Keratinocyte (primary cell): ENCODE measurements at regions not wholly inside any gene's neighbourhood (a gene's known extent, or its start where the extent isn't known, plus 50 kb on each side); places are given as distances from the start of the nearest gene placed in this dataset.

Experiments used
- DNase-seq: peaks from one replicate; pipeline ENCODE4 v3.0.0-alpha.2; 2011; ENCODE audit warnings: low read depth, missing footprints, low spot score
- FAIRE-seq: peaks from 2 replicates; lab custom pipeline; 2011; peaks lifted over from hg19 to GRCh38; lab: Jason Lieb, UNC
- H2AFZ ChIP-seq: 2 replicates; pipeline ENCODE4 v1.6.0; 2012; ENCODE audit warnings: low read length, control low read depth, inconsistent platforms; ENCODE audit not compliant: control insufficient read depth
- H3K27ac ChIP-seq: 2 replicates; pipeline ENCODE4 v1.5.1; 2011; ENCODE audit warnings: low read length; ENCODE audit not compliant: control insufficient read depth, insufficient read depth
- H3K27me3 ChIP-seq: 3 replicates; pipeline ENCODE4 v1.6.0; 2011; ENCODE audit warnings: low read length; ENCODE audit not compliant: control insufficient read depth, insufficient read depth; ENCODE audit errors: extremely low read depth
- H3K36me3 ChIP-seq, 2 experiments: 2 replicates in 1 of 2; 3 replicates in 1 of 2; pipeline ENCODE4 v1.5.1; 2011; ENCODE audit warnings: low read length in 2 of 2, mild to moderate bottlenecking in 1 of 2; ENCODE audit not compliant: control insufficient read depth in 2 of 2, insufficient read depth in 2 of 2; ENCODE audit errors: extremely low read depth in 1 of 2
- H3K4me1 ChIP-seq: 3 replicates; pipeline ENCODE4 v1.5.1; 2011; ENCODE audit warnings: low read length; ENCODE audit not compliant: control insufficient read depth, insufficient read depth; ENCODE audit errors: extremely low read depth
- H3K4me2 ChIP-seq: 3 replicates; pipeline ENCODE4 v1.6.0; 2011; ENCODE audit warnings: low read depth, low read length; ENCODE audit not compliant: control insufficient read depth, insufficient read depth; ENCODE audit errors: extremely low read depth
- H3K4me3 ChIP-seq, 3 experiments: fragments of 200-600 bp in 1 of 3; sonication (generic) in 1 of 3; 2 replicates in 2 of 3; 3 replicates in 1 of 3; pipeline ENCODE4 v1.5.1; 2011 to 2016; ENCODE audit warnings: low read length in 3 of 3, mild to moderate bottlenecking in 3 of 3, control low read depth in 2 of 3, inconsistent platforms in 1 of 3, low read depth in 1 of 3, mixed read lengths in 1 of 3, mixed run types in 1 of 3, moderate library complexity in 1 of 3; ENCODE audit not compliant: control insufficient read depth in 2 of 3, insufficient read depth in 2 of 3; ENCODE audit errors: extremely low read depth in 1 of 3
- H3K79me2 ChIP-seq: 2 replicates; pipeline ENCODE4 v1.6.0; 2012; ENCODE audit warnings: low read length; ENCODE audit not compliant: control insufficient read depth, insufficient read depth
- H3K9ac ChIP-seq: 3 replicates; pipeline ENCODE4 v1.6.0; 2011; ENCODE audit warnings: low read length; ENCODE audit not compliant: control insufficient read depth, insufficient read depth; ENCODE audit errors: extremely low read depth
- H3K9me1 ChIP-seq: 3 replicates; pipeline ENCODE4 v1.6.0; 2011; ENCODE audit warnings: low read length; ENCODE audit not compliant: control insufficient read depth, insufficient read depth; ENCODE audit errors: extremely low read depth
- H3K9me3 ChIP-seq: 2 replicates; pipeline ENCODE4 v1.5.1; 2012; ENCODE audit warnings: low read depth, low read length; ENCODE audit not compliant: control insufficient read depth
- H4K20me1 ChIP-seq: 3 replicates; pipeline ENCODE4 v1.6.0; 2011; ENCODE audit warnings: low read length; ENCODE audit not compliant: control insufficient read depth, insufficient read depth; ENCODE audit errors: extremely low read depth
- CTCF ChIP-seq, 3 experiments: IDR thresholded peaks in 1 of 3; conservative IDR thresholded peaks in 1 of 3; optimal IDR thresholded peaks in 1 of 3; 2 replicates in 2 of 3; 3 replicates in 1 of 3; pipeline versions ENCODE3 to v1.5.1; 2011; ENCODE audit warnings: low read length in 3 of 3, mild to moderate bottlenecking in 3 of 3, moderate library complexity in 2 of 3, control low read depth in 1 of 3, inconsistent platforms in 1 of 3; ENCODE audit not compliant: insufficient read depth in 2 of 3; ENCODE audit errors: extremely low read depth in 1 of 3
- EZH2 ChIP-seq: IDR thresholded peaks from one replicate; pipeline ENCODE4 v1.6.1; 2012; ENCODE audit warnings: inconsistent platforms, mild to moderate bottlenecking, low read length, moderate library complexity
- dilution Hi-C: fragments of 300-500 bp; cut with MboI; formaldehyde crosslinking; loops from one replicate; pipeline ENCODE4 v1.7.0; 2020; ENCODE audit warnings: low sequenced_read_pairs; ENCODE audit not compliant: extremely low pct_ligation_motif_present

- no peaks in the 10 kb centered on the region for H3K27me3 ChIP-seq
- no peak overlapping the region for H3K4me3 ChIP-seq
- DNase-seq (no peak), FAIRE-seq (no peak)
- H3K9me3 ChIP-seq: no peaks in the 10 kb centered on the region
- no peaks in the 10 kb centered on the region for H3K9me1 ChIP-seq
- no peaks in the 10 kb centered on the region for H3K79me2 ChIP-seq
- no peaks in the 10 kb centered on the region for H4K20me1 ChIP-seq
- H3K4me1 ChIP-seq: no peaks in the 10 kb centered on the region
- dilution Hi-C loops: no loop called here
- H2AFZ ChIP-seq: no peak overlapping the region
- no peak overlapping the region for H3K9ac ChIP-seq
- TF ChIP-seq CTCF (optimal IDR thresholded peaks at IDR 0.05 in 1 of 3, IDR thresholded peaks at IDR 0.05 in 1 of 3, conservative IDR thresholded peaks at IDR 0.05 in 1 of 3; ENCODE audit: extremely low read depth in 1 of 3, insufficient read depth in 2 of 3, low read length in 3 of 3) (no peak), EZH2 (no peak)
- no peaks in the 10 kb centered on the region for H3K36me3 ChIP-seq
- no peak overlapping the region for H3K4me2 ChIP-seq
- H3K27ac ChIP-seq: no peak overlapping the region
These were observed 394.1 kb upstream of the ATP5MC3 start for GRCh38 chr2:175575346-175576258.

GRCh38 chr2:175574069-175574468 lies 392.6 kb upstream of the ATP5MC3 start:
- H3K4me3 ChIP-seq: no peak overlapping the region
- FAIRE-seq (no peak), DNase-seq (no peak)
- no peak overlapping the region for H3K9ac ChIP-seq
- no peak overlapping the region for H3K4me2 ChIP-seq
- H2AFZ ChIP-seq: no peak overlapping the region
- TF ChIP-seq CTCF (optimal IDR thresholded peaks at IDR 0.05 in 1 of 3, IDR thresholded peaks at IDR 0.05 in 1 of 3, conservative IDR thresholded peaks at IDR 0.05 in 1 of 3; ENCODE audit: extremely low read depth in 1 of 3, insufficient read depth in 2 of 3, low read length in 3 of 3): no peak
- TF ChIP-seq EZH2: no peak
- dilution Hi-C loops: no loop called here
- H3K36me3 ChIP-seq: no peaks in the 10 kb centered on the region
- no peaks in the 10 kb centered on the region for H3K79me2 ChIP-seq
- H3K9me1 ChIP-seq: no peaks in the 10 kb centered on the region
- H3K27ac ChIP-seq: no peak overlapping the region
- no peaks in the 10 kb centered on the region for H3K27me3 ChIP-seq
- H3K9me3 ChIP-seq: no peaks in the 10 kb centered on the region
- no peaks in the 10 kb centered on the region for H4K20me1 ChIP-seq
- no peaks in the 10 kb centered on the region for H3K4me1 ChIP-seq
